HG02763 (cell line): ENCODE measurements at regions not wholly inside any gene's neighbourhood (a gene's known extent, or its start where the extent isn't known, plus 50 kb on each side); places are given as distances from the start of the nearest gene placed in this dataset.
"Not testable (repeated sequence)": the region's sequence is repeated elsewhere in the genome, so short reads cannot be mapped to it uniquely, and the experiment has no call there.

Source experiments
- ATAC-seq: cut with Tn5 transposase; IDR thresholded peaks from one replicate; pipeline ENCODE4 v1.9.1; 2021; ENCODE audit warnings: mild to moderate bottlenecking, moderate library complexity; ENCODE audit not compliant: unreplicated experiment

DNA sequence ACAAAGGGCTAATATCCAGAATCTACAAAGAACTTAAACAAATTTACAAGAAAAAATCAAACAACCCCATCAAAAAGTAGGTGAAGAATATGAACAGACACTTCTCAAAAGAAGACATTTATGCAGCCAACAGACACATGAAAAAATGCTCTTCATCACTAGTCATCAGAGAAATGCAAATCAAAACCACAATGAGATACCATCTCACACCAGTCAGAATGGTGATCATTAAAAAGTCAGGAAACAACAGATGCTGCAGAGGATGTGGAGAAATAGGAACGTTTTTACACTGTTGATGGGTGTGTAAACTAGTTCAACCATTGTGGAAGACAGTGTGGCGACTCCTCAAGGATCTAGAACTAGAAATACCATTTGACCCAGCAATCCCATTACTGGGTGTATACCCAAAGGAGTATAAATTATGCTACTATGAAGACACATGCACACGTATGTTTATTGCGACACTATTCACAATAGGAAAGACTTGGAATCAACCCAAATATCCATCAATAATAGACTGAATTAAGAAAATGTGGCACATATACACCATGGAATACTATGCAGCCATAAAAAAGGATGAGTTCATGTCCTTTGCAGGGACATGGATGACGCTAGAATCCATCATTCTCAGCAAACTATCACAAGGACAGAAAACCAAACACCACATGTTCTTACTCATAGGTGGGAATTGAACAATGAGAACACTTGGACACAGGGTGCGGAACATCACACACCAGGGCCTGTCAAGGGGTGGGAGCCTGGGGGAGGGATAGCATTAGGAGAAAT lies 241.5 kb downstream of the KCNRG start:
- not testable (repeated sequence) for ATAC-seq

DNA sequence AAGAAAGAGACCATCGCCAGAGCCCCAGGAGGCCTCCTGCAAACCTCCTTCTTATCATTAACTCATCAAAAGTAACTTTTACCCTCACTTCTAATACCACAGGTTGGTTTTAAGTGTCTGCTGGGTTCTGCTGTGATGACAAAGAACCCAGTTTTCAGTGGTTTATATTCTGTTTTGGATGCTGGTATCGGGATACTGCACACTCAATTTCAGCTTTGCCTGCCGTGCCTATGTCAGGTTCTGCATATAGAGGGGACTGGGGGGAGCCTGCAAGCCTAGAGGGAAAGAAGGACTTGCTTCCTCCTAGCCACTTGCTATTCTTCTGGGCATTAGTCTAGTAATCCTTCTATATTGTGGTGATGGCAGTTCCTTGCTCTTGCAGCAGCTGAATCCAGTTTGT lies 242.4 kb downstream of the KCNRG start:
- ATAC-seq, result no peak

DNA sequence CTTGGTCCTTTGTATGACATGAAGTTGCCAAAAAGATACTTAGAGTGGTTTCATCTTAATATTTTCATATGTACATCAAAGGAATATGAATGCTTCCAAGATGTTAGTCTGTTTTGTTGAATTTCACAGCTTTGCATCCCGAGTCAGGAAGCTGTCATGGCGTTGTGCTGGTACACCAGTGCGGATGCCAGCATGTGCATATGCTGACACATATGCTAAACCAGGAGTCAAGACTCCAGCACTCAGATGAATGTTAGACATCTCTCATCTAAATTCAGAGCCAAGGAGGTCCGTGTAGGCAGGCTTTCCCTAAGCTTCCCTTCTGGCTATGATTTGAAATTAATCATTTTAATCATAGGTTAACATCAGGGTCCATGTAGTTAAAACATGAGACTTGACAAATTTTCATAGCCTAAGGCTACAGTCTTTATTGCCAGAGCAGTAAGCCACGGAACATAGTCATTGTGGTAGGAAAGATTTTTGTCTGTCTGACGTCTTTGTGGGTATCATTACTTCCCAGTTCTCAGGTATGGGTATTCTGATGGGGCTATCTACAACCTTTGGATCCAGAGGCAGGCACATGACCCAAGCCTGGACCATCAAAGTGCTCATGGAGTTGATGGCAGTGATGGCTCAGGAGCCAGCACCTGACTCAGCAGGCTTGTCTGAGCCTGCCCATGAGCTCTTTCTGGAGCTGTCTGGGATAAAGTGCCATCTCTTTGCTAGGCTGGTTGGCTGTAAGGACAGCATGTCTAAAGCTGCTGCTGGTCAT lies 246.1 kb downstream of the KCNRG start:
- no peak for ATAC-seq

DNA sequence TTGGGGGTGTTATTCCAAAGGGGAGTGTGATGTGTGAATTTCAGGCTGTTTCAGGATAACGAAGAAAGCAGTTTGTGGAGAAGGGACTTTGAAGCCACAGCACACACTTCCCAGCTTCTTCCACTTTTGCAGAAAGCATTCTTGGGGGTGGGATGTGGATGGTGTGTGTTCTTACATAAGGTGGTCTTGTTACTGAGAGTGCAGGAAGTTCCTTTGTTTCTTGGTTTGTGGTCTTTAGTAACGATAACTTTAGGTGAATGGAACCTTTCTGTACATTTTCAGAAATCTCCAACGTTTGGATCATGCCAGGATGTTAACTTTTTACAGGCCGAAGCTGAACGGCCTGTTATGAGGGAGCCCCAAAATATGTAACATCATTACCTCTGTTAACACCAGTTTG lies 251.8 kb downstream of the KCNRG start:
- ATAC-seq, result no peak

DNA sequence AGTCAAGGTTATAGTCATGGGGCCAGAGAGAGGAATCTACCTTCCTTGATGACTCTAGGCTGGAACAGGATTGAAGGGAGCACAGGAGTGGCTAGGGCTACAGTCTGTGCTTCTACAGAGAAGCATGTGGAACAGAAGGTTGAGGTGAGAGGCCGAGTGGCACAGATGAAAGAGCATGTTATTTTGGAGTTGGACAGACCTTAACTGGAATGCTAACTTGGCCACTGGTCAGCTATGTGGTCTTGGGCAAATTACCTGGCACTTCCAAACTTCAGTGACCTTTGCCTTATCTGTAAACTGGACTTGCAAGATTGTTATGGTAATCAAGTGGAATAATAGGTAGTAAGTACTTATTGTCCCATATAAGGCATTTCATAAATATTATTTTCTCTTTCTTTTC lies 252.7 kb downstream of the KCNRG start:
- ATAC-seq, result no peak

DNA sequence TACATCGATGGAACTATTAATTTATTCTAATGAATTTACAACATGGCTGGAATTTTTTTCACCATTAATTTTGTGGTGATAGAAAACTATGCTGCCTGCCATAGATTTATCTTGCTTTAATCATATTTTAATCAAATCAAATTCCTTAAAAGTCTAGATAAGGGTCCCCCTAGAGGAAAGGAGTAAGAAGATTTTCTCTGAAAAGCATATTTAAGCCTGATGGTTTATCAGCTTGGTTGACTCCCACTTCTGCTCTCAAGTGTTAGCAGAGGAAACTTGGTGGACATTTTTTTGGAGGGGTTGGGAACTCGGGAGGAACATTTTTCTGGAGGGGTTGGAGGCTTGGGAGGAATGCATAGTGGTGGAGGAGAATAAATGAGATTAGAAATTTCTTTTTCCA lies 253.3 kb downstream of the KCNRG start:
- ATAC-seq, result no peak

DNA sequence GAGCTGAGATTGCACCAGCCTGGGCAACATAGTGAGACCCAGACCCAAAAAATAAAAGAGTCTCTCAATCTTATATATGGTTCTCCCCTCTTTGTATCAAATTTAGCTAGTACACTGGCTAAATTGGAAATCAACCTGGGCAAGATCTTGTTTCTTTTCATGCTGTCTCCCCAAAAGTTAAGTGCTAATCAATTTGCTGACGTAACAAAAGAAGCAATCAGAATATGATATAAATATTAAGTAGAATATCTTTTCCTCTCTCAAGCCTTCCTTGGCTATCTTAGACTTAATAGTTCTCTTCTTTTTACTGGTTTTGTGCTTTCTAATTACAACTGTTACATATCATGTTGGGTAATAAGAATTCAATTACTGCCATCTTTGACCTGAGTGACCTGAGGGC lies 258.9 kb downstream of the KCNRG start:
- ATAC-seq, result no peak

DNA sequence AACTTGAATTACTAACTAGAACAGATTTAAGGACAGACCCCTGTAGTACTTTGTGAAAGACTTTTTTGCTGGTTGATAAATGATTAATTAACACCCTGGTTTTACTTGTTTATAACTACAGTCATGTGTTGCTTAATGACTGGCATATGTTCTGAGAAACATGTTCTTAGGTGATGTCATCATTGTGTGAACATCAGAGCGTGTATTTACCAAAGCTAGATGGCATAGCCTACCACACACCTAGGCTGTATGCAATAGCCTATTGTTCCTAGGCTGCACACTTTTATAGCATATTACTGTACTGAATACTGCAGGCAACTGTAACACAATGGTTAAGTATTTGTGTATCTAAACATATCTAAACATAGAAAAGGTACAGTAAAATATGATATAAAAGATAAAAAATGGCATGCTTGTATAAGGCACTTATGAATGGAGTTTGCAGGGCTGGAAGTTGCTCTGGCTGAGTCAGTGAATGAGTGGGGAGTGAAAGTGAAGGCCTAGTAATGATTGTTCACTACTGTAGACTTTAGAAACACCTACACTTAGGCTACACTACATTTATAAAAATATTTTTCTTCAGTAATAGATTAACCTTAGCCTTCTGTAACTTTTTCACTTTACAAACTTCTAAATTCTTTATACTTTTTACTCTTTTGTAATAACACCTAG lies 260.3 kb downstream of the KCNRG start:
- ATAC-seq, result no peak

DNA sequence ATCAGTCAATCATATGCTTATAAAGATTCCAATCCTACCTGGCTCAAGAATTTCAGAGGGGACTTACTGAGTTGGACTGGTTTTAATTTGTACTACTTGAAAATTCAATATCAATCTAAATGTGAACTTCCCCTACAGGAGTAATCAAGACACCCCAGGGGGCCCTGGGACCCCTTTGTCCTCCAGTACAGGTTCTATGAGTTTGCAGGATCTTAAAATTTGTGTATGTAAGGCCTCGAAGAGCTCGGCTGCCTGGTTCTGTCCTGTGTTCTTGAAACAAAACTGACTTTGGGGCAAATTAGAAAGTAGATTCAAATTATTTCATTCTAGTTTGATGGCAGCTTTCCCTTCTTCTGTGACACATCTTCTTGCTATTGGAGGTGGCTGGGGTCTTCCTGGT lies 261.3 kb downstream of the KCNRG start:
- ATAC-seq, result no peak

DNA sequence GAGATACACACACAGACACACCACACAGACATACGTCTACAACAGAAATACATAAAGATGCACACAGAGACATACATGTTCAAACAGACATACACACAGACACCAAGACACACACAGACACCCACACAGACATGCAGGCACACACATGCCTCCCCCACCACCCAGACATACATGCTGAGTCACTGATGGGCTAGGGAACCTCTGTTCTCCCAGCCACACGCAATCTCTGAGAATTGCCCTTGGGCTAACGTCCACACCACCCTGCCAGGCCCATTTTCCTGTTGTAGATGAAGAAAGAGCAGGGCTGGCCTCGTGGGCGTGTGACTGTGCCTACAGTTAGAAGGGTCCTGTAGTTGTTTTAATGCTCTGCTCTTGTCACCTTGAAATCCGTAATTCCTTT lies 261.9 kb downstream of the KCNRG start:
- ATAC-seq, result no peak

DNA sequence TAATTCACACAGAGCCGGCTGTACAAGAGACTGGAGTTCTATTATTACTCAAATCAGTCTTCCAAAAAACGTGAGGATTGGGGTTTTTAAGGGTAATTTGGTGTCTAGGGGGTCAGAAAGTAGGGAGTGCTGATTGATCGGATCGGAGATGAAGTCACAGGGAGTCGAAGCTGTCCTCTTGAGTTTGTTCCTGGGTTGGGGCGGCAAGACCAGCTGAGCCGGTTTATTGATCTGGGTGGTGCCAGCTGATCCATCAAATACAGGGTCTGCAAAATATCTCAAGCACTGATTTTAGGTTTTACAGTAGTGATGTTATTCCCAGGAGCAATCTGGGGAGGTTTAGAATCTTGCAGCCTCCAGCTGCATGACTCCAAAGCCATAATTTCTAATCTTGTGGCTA lies 262.7 kb downstream of the KCNRG start:
- no peak for ATAC-seq

DNA sequence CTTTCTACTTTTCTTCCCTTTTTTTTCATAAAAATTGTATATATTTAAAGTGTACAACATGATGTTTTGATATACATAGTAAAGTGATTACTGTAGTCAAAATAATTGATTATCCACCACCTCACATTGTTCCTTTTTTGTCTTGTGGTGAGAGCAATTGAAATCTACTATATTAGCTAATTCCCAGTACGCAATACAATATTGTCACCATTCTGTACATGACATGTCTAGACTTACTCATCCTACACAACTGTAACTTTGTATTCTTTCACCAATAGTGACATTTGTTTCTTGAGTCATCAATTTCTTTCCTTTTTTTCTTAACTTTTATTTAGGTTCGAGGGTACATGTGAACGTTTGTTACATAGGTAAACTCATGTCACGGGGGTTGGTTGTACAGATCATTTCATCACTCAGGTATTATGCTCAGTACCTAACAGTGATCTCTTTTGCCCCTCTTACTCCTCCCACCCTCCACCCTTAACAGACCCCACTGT lies 265.2 kb downstream of the KCNRG start:
- ATAC-seq, result no peak

DNA sequence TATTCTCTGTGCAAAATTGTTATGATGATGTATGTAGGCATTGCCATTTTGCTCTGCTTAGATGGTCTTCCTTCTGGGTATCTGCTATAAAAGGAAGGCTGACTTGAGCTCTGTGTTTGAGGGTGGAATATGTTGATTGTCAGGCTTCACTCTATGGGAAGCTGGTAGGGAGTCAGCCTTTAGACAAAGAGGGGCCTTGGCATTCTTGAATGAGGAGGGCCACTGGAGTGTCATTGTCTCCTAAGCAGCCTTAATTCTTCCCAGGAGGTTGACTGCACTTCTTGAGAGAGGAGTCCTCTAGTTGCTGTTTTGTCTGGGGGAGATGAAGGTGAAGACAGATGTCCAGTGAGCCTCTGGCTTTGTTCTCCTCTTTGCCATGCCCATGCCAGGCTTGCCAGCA lies 266.8 kb downstream of the KCNRG start:
- ATAC-seq, result no peak

DNA sequence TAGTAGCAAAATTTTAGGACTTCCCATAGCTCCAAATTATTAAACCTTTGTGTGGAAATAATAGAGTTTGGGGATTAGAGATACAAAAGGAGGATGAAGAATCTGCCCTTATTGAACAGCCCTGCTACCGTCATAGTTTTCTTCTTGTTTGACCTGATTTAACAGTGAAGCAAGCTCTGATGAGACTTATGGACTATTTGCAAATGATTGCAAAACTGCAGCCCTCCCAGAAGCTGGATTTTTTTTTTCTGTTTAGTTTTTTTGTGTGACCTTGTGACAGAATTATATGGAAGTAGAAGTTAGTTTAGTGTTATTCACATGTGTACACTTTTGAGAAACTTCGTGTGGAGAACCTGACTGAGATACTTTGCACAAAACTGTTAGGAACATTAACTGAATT lies 267.8 kb downstream of the KCNRG start:
- ATAC-seq, result no peak

DNA sequence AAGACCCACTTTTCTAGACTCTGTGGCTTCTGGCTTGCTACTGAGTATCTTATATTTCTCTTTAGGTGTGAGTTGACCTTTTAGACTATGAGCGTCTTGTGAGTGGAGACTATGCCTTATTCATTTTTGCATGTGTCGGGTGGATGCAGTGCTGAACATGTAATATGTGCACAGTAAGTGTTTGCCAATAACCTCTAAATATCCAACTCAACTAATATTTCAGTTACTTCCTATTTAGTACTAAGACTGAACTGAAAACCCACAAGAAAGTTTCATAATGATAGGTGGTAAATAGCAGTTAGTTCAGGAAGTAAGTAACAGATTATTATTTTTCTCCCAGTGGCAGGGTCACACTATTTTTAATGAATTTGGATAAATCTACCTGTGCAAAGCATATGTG lies 269.3 kb downstream of the KCNRG start:
- no peak for ATAC-seq

DNA sequence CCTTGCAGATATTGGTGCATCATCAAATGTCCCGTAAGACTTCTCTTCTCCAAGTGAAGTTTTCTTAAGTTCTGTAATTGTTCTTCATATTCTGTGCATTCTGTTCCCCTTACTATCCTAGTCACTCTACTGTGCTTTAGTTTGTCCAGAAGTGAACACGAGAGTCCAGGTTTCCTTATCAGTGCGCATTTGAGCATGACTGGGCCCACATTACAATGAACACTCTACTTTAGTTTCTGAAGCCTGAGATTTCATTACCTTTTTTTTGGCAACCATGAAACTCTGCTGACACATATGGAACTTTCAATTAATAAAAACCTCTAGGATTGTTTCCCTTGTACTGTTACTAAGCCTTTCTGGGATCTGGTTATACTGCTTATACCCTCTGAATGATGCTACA lies 270.0 kb downstream of the KCNRG start:
- no peak for ATAC-seq

DNA sequence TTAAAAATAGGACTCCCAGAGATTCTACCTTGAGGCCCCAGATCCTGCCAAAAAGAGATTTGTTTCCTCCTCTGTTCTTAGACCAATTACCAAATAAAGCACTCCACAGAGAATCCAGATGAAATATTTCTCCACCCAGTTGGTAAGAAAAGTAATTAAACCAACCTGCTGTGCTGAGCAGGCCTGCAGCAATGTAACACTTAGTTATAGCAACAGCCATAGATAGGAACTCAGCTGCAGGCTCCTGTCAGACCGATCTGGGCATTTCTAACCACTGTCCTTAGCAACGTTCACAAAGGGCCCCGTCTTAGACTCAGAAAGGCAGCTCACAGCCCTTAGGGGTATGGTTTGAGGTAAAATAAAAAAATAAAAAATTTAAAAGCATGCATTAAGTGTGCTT lies 271.1 kb downstream of the KCNRG start:
- no peak for ATAC-seq

DNA sequence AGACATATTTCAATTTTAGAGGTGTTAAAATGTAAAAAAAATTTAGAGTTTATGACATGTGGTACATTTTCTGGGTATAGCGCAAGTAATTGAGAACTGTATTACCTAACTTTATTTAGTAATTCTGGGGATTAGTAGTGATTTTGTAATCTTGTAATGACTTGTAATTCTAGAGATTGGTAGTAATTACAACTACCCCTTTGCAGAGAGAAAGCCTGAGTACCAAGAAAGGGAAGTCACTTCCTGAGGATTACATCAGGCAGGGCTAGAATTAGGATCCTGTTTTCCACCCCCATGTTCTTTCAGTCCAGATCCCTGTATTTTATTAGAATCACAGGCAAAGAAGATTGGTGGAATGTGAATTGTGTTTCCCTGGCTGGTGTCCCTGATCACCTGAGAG lies 274.9 kb downstream of the KCNRG start:
- ATAC-seq, result no peak

DNA sequence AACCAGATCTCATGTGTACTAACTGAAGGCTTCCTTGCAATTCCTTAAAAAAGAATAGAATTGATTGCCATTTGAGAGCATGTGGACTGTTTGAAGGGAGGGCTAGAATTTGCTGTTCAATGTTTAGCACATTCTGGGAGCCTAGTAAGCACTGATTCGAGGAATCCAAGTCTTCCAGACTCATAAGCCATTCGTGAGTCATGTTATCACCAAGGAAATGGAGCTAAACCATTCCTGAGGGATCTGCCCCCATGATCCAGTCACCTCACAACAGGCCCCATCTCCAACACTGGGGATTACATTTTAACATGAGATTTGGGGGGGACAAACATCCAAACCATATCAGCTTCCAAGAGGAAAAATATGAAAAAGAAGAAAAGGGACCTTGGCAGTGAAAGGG lies 276.4 kb downstream of the KCNRG start:
- ATAC-seq, result no peak

DNA sequence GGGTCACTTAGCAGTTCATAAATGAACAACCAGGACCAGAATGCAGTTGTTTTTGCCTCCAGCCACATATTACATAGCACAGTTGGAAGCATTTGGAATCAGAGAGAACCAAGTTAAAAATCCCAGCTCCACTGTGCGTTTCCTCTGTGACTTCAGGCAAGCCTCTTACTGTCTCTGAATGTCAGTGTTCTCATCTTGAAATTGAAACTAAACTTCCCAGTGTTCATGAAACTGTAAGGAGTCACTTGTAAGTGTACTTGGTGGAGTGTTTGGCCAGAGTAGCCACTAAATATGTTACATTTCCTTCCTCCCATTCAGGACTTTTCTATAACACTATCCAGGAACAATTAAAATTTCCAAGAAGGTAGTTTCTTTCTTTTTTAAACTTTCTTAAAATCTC lies 276.8 kb downstream of the KCNRG start:
- ATAC-seq, result no peak

DNA sequence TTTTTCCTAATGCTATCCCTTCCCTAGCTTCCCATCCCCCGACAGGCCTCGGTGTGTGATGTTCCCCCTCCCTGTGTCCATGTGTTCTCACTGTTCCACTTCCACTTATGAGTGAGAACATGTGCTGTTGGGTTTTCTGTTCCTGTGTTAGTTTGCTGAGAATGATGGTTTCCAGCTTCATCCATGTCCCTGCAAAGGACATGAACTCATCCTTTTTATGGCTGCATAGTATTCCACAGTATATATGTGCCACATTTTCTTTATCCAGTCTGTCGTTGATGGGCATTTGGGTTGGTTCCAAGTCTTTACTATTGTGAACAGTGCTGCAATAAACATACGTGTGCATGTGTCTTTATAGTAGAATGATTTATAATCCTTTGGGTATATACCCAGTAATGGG lies 279.2 kb downstream of the KCNRG start:
- not testable (repeated sequence) for ATAC-seq
